Spinal cord (tissue), 9 donors: ENCODE measurements at regions not wholly inside any gene's neighbourhood (a gene's known extent, or its start where the extent isn't known, plus 50 kb on each side); places are given as distances from the start of the nearest gene placed in this dataset.

ENCODE experiments used
- DNase-seq, 6 donors: peaks; one replicate each; pipeline versions ENCODE4 v3.0.0 to v3.0.0-alpha.2; 2013 to 2015; ENCODE audit warnings: low spot score in 6 of 6, low read depth in 4 of 6
- H3K27ac ChIP-seq: one replicate; pipeline ENCODE4 v1.5.1; 2013; ENCODE audit warnings: low read depth, low read length, control low read depth
- H3K27me3 ChIP-seq: one replicate; pipeline ENCODE4 v1.6.1; 2013; ENCODE audit warnings: low read length; ENCODE audit not compliant: control insufficient read depth, insufficient read depth
- H3K36me3 ChIP-seq: one replicate; pipeline ENCODE4 v1.6.1; 2013; ENCODE audit warnings: low read length; ENCODE audit not compliant: control insufficient read depth, insufficient read depth
- H3K4me1 ChIP-seq: one replicate; pipeline ENCODE4 v1.6.1; 2013; ENCODE audit warnings: low read length; ENCODE audit not compliant: control insufficient read depth, insufficient read depth
- H3K4me3 ChIP-seq: one replicate; pipeline ENCODE4 v1.5.1; 2013; ENCODE audit warnings: low read depth, low read length, control low read depth
- H3K9me3 ChIP-seq: one replicate; pipeline ENCODE4 v1.6.1; 2013; ENCODE audit warnings: low read length; ENCODE audit not compliant: control insufficient read depth, insufficient read depth
- WGBS: methylation state at CpG from one replicate; pipeline ENCODE4 v1.1.5; 2013; ENCODE audit warnings: missing lambda C conversion rate; ENCODE audit not compliant: insufficient coverage; 5-methylcytosine and 5-hydroxymethylcytosine counted together
- donor health status: healthy.

DNA sequence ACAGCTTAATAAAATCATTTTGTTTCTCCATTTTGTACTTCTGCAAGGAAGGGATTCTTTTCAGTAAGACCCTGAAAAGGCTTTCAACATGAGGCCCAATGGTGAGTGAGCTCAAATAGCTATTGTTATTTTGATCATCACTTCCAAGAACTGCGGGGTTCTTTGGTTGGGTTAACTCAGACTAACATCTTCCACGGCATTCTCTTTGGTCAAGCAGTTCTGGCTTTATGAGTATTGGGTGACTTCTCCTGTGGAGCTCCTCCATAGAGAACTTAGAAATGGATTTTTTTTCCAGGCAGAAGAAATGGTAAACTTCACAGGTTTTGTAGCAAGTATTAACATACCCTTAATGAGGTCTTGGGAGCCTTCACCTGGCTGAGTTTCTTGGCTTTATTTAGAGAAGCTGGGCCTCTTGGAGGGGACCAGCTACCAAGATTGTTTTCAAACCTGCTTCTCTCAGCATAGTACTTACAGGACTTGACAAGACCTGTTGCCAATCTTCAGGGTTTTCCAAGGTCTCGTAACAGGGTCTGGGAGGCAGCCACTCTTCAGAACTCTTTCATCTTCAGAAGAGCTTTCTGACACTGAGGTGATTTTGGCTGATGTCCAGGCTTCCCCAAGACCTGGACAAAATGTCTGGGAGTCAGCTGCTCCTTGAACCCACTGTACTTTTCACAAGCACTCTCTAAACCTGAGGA, 353.2 kb upstream of the ETAA1 start:
- WGBS: 94% methylated on average over 1 of the region's 3 CpGs
- no peak for DNase-seq
- no peak overlapping the region for H3K4me3 ChIP-seq
- H3K36me3 ChIP-seq: no peaks in the 10 kb centered on the region
- H3K27ac ChIP-seq: no peak overlapping the region
- no peaks in the 10 kb centered on the region for H3K27me3 ChIP-seq
- H3K9me3 ChIP-seq: no peaks in the 10 kb centered on the region
- peaks cover 4% of the 10 kb centered on the region for H3K4me1 ChIP-seq

DNA sequence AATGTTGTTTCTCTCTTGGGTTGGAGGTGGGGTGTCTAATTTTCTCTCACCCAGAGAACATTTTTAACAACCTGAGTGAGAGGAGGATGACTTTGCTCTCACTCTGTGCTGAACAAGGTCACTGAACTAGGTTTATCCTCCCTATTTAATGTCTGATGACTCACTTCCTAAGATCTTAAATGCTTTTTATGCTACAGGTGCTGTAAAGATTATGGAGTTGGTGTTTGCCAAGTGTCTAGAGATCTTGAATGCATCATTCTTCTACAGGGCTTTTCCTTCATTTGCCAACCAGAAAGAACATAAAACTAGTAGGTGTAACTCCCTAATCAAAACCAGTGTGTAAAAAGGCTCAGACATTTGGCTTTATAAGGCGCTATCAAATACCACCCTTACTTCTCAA, 350.5 kb upstream of the ETAA1 start:
- DNase-seq: no peak
- peaks cover 4% of the 10 kb centered on the region for H3K4me1 ChIP-seq
- H3K36me3 ChIP-seq: no peaks in the 10 kb centered on the region
- no CpG with 5 or more reads among the region's 1 CpG for WGBS
- H3K27me3 ChIP-seq: no peaks in the 10 kb centered on the region
- no peak overlapping the region for H3K27ac ChIP-seq
- no peaks in the 10 kb centered on the region for H3K9me3 ChIP-seq
- H3K4me3 ChIP-seq: no peak overlapping the region

DNA sequence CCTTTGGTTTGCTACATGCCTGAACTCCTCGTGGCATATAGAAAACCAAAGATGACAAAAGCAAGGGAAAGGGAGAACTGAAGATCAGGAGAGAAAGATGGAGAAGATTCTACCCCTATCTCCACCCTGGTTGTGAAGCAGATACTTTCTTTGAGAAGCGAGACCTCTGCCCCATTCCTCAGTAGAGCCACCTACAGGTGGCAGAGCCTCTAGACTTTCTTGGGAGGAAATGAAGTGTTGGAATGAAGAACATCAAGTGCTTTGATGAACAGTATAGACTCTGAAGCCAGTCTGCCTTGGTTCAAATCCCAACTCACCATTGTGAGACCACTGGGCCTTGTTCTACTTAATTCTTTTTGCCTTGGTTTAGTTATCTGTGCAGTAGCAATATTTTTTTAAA, 348.8 kb upstream of the ETAA1 start:
- Histone ChIP-seq H3K4me3 (no peak overlapping the region), H3K27ac (no peak overlapping the region), H3K4me1 (peaks cover 4% of the 10 kb centered on the region), H3K27me3 (no peaks in the 10 kb centered on the region), H3K9me3 (no peaks in the 10 kb centered on the region), H3K36me3 (no peaks in the 10 kb centered on the region)
- WGBS: no CpG with 5 or more reads among the region's 2 CpGs
- no peak for DNase-seq

DNA sequence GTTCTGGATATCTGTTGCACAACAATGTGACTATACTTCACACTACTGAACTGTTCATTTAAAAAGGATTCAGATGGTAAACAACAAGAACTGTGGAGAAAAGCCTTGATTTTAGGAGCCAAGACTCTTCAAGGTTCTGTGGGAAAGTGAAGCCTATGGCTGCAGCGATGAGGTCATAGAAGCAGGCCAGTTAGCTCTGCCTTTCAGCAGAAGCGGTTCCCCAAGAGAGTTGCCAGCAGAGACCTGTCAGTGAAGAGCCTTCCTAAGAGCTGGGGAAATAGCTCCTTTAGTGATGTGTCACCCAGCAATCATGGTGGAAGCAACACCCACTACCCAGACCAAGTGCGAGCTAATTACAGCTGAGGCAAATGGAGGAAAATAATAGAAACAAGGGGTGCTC, 346.5 kb upstream of the ETAA1 start:
- Histone ChIP-seq H3K36me3 (no peaks in the 10 kb centered on the region), H3K4me1 (no peaks in the 10 kb centered on the region), H3K27ac (no peak overlapping the region), H3K27me3 (no peaks in the 10 kb centered on the region), H3K9me3 (no peaks in the 10 kb centered on the region), H3K4me3 (no peak overlapping the region)
- WGBS: 93% methylated on average over 2 of the region's 3 CpGs
- DNase-seq: no peak

DNA sequence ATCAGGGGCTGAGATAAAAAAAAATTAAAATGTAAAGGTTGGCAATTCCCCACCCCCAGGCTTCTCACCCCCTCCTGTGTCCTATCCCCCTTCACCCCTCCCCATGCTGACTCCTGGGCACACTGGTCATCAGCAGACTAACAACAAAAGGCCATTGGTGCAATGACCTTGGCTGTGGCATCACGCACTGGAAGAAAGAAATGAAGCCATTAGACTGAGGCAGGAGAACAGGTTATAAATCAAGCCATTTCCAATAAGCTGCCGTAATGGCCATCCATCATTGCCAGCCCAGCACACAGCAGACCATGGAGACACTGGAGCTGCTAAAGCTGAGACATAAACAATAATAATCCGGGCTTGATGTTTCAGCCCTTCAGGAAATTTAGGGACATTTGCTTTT, 342.4 kb upstream of the ETAA1 start:
- WGBS: 20% methylated on average over 1 of the region's 3 CpGs
- DNase-seq: peak in 2 of 6 donors; percentile 4 to 86
- Histone ChIP-seq H3K4me1 (no peaks in the 10 kb centered on the region), H3K27me3 (no peaks in the 10 kb centered on the region), H3K27ac (no peak overlapping the region), H3K4me3 (no peak overlapping the region), H3K36me3 (no peaks in the 10 kb centered on the region), H3K9me3 (no peaks in the 10 kb centered on the region)

DNA sequence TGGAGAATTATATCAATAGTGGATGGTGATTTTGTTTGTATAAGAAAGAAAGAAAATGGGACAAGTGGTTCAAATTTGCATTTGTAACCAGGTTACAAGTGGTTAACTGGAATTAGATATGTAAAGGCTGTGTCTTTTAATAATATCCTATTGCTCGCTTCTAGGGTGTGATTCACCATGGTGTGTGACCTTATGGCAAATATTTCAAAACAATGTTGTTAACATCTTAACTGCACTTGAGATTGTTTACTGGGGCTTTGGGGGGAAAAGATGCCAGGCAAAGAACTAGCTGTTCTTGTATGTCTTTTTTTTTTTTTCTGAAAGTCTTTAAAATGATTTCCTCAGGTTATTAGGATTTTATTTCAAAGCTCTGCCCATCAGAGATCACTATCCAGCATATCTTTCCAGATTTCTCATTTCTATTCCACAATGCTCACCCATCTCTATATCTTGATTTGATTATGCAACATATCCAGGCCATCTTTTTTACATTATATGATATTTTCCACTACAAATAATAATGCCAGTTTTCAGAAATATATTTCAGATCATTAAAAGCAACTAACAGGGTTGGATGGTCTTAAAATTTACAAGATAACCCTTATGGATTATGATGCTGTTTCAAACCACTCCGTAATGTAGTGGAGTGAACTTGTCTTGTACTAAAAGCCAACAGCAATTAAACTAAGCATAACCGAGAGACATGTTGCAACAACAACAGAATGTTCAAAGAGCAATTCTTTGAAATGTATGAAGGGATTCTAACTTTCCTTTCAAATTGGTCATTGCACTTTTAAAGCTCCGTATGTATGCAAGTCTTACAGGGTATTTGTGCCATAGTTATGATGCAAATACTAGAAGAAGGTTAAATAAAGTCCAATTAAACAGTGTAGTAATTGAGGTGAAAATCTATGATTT, 341.5 kb upstream of the ETAA1 start:
- Histone ChIP-seq H3K36me3 (no peaks in the 10 kb centered on the region), H3K4me1 (no peaks in the 10 kb centered on the region), H3K4me3 (no peak overlapping the region), H3K27ac (no peak overlapping the region), H3K9me3 (no peaks in the 10 kb centered on the region), H3K27me3 (no peaks in the 10 kb centered on the region)
- WGBS: no CpG with 5 or more reads among the region's 4 CpGs
- DNase-seq: no peak

DNA sequence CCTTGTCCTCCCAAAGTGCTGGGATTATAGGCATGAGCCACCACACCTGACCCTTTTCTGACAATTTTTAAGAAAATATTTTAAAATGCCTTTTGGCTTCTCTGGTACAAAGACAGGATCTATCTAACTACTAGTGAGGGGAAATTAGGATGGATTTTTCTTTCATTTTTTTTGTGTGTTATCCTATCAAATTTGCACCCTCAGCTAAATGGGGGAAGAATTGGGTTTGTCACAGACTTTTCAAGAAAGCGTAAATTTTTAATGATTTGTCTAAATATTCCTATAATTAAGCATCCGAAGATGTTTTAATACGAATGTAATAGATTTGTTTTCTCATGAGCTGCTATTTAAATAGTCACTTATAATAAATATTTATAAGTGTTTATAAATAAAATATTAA, 340.0 kb upstream of the ETAA1 start:
- Histone ChIP-seq H3K4me1 (no peaks in the 10 kb centered on the region), H3K4me3 (no peak overlapping the region), H3K27me3 (no peaks in the 10 kb centered on the region), H3K9me3 (no peaks in the 10 kb centered on the region), H3K36me3 (no peaks in the 10 kb centered on the region), H3K27ac (no peak overlapping the region)
- DNase-seq: no peak
- no CpG with 5 or more reads among the region's 3 CpGs for WGBS

DNA sequence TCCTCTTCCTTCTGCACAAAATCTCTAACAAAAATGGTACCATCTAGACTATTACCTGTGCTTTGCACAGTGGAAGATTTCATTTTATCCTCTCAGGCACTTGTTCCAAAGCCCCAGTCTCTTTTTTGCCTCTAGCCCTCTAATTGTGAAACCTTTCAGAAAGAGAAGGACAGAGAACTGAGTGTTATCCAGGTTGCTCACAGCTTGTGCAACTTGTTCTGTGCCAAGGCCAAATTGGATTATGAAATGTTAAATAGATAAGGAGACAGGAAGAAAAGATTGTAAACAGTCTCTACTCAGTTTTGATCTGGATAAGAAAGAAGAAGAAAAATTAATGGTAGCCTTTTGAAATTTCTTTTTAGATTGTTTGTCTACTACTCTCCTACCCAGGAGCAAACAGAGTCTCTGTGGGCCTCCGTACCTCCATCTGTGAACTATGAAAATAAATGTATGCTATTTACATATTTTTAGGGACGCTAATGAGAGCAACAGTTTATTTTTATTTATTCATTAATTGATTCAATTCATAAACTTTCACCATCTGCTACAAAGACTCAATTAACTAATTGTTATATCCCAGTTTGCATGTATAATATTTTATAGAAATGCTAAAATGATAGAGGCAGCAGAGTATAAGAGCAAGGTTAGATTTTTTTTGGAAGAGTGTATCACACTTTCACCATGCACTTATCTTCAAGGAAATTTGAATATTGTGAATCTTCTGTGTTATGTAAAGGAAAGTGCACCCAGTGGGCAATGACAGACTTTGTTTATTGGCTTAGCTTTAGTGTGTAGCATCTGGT, 339.0 kb upstream of the ETAA1 start:
- Histone ChIP-seq H3K36me3 (no peaks in the 10 kb centered on the region), H3K4me1 (no peaks in the 10 kb centered on the region), H3K27me3 (no peaks in the 10 kb centered on the region), H3K9me3 (no peaks in the 10 kb centered on the region), H3K27ac (no peak overlapping the region), H3K4me3 (no peak overlapping the region)
- no CpG with 5 or more reads among the region's 2 CpGs for WGBS
- DNase-seq: no peak

DNA sequence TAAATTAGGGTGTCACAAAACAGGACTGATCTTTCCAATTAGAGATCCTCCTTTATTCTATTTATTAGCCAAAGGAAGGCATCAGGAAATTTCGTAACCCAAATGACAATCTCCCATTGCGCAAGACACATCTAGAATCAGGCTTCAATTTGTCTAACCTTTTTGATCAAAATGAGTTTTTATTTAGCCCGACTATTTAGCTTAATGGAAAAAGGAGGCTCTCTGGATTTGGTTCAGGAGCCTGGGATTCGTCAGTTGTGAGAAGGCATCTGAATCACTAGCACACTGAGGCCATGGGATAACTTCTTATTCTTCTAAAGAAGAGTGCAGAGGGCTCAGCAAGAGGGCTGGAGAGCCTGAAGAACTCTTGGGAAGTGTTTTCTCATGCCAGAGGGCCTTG, 332.1 kb upstream of the ETAA1 start:
- WGBS: no CpG with 5 or more reads among the region's 4 CpGs
- Histone ChIP-seq H3K9me3 (no peaks in the 10 kb centered on the region), H3K4me1 (no peaks in the 10 kb centered on the region), H3K4me3 (no peak overlapping the region), H3K36me3 (no peaks in the 10 kb centered on the region), H3K27ac (no peak overlapping the region), H3K27me3 (no peaks in the 10 kb centered on the region)
- DNase-seq: no peak
